ENCODE measurements at regions not wholly inside any gene's neighbourhood (a gene's known extent, or its start where the extent isn't known, plus 50 kb on each side); places are given as distances from the start of the nearest gene placed in this dataset.

DNA sequence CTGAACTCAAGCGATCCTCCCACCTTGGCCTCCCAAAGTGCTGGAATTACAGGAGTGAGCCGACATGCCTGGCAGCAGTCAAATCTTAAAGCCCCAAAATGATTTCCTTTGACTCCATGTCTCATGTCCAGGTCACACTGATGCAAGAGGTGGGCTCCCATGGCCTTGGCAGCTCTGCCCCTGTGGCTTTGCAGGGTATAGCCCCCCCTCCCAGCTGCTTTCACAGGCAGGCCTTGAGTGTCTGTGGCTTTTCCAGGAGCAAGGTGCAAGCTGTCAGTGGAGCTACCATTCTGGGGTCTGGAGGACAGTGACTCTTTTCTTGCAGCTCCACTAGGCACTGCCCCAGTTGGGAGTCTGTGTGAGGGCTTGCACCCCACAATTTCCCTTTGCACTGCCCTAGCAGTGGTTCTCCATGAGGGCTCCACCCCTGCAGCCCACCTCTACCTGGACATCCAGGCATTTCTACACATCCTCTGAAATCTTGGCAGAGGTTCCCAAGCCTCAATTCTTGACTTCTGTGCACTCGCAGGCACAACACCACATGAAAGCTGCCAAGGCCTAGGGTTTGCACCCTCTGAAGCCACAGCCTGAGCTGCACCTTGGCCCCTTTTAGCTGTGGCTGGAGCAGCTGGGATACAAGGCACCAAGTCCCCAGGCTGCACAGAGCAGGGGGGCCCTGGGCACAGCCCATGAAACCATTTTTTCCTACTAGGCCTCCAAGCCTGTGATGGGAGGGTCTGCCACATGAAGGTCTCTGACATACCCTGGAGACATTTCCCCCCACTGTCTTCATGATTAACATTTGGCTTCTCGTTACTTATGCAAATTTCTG, 79.3 kb upstream of the ARL4D start:
- intact Hi-C loops (cut with DNase I; ENCODE audit: low total_unique reads) = loop anchor here (10.0 kb wide), 1 partner anchor 295 kb away; the partner anchor contains the start of genes RND2 and VAT1
- DNase-seq (ENCODE audit: low spot score in 2 of 2) = peak in 1 of 2 donors; percentile 50
- 94 to 98% methylated on average over 4 of the region's 4 CpGs for WGBS, 2 donors

DNA sequence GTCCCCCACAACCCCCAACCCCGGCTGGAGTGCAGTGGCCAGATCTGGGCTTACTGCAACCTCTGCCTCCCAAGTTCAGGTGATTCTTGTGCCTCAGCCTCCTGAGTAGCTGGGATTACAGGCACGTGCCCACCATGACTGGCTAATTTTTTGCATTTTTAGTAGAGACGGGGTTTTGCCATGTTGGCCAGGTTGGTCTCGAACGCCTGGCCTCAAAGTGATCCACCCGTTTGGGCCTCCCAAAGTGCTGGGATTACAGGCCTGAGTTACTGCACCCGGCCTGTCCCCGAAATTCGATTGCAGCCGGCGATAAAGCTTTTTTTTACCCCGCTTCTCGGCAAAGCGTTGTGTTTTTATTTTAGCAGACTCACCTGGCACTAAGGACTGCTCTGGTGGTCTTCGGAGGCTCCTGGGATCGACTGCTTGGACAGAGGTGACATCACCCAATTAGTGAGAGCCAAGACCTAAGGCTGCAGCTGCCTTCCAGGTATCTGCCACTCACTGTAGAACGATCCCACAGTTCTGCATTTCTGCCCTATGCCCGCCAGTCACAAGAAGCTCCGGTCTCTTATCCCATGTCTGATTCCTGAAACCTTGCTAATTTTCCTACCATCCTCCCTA, 82.2 kb upstream of the ARL4D start:
- DNase-seq (ENCODE audit: low spot score in 2 of 2) = peak in 1 of 2 donors; percentile 72
- WGBS, 2 donors = 64 to 73% methylated on average over 18 to 19 of the region's 19 CpGs
- no peak overlapping the region for H3K4me3 ChIP-seq (ENCODE audit: low read depth, poor library complexity, severe bottlenecking)
- TF ChIP-seq, protein P1, sequence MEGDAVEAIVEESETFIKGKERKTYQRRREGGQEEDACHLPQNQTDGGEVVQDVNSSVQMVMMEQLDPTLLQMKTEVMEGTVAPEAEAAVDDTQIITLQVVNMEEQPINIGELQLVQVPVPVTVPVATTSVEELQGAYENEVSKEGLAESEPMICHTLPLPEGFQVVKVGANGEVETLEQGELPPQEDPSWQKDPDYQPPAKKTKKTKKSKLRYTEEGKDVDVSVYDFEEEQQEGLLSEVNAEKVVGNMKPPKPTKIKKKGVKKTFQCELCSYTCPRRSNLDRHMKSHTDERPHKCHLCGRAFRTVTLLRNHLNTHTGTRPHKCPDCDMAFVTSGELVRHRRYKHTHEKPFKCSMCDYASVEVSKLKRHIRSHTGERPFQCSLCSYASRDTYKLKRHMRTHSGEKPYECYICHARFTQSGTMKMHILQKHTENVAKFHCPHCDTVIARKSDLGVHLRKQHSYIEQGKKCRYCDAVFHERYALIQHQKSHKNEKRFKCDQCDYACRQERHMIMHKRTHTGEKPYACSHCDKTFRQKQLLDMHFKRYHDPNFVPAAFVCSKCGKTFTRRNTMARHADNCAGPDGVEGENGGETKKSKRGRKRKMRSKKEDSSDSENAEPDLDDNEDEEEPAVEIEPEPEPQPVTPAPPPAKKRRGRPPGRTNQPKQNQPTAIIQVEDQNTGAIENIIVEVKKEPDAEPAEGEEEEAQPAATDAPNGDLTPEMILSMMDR (IDR thresholded peaks at IDR 0.05) = no peak
- TF ChIP-seq POLR2A (IDR thresholded peaks at IDR 0.05) = no peak
- intact Hi-C loops (cut with DNase I; ENCODE audit: low total_unique reads) = loop anchor here (10.0 kb wide), 1 partner anchor 292 kb away; the partner anchor contains the start of genes RND2 and VAT1

More for the DNA sequence above, 79.3 kb upstream of the ARL4D start:
- no peak for TF ChIP-seq POLR2A (IDR thresholded peaks at IDR 0.05)
- H3K4me3 ChIP-seq (ENCODE audit: low read depth, poor library complexity, severe bottlenecking) = no peak overlapping the region

DNA sequence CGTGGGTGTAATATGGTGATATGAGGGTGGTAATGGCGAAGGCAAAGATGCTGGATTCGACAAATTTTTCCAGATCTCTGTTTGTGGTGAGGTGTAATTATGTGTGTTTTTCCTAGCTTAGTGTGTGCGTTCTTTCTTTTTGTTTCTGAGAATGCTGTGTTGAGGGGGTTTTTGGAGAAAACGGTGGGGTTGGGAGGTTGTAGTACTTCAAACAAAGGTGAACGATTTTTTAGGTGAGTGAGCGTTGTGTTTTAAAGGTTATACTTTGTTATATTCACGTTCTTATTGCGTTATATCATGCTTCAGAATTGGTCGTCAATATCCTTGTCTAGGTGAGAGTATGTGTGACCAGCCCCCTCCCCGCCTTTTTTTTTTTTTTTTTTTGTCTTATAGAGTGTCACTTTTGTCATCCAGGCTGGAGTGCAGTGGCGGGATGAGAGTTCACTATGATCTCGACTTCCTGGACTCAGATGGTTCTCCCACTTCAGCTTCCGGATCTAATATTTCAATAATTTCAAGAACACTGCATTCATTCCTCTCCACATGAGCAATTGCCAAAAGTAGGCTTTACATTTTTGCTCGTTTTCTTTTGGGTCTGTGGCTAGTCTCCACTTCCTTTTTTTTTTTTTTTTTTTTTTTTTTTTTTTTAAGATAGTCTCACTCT, 82.2 kb upstream of the RNU2-1 start:
- WGBS, 2 donors = 1 to 4% methylated on average over 15 of the region's 15 CpGs
- no peak for DNase-seq (ENCODE audit: low spot score in 2 of 2)
- no peak overlapping the region for H3K4me3 ChIP-seq (ENCODE audit: low read depth, poor library complexity, severe bottlenecking)
- intact Hi-C loops (cut with DNase I; ENCODE audit: low total_unique reads) = loop anchor here (10.0 kb wide), 1 partner anchor 291 kb away; the partner anchor contains the start of genes RND2 and VAT1
- TF ChIP-seq, protein P1 (IDR thresholded peaks at IDR 0.05) = no peak
- TF ChIP-seq POLR2A (IDR thresholded peaks at IDR 0.05) = no peak

DNA sequence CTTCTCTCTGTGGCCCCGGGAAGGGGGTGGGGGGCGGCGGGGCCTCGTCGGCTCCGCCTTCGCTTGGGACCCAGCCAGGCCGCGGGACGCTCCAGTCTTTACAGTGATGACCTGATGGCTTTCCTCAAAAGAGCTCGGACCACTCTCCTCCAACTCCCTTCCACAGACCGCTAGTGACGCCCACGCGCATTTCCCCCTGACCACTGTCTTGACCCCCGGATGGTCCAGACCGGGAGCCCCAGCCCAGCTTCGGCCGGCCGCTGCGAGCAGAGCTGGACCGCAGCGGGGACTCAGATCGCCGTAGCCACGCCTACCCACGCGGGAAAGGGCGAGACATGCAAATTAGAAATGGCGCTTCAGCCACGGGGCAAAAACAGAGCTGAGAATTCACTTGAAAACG, 81.6 kb upstream of the RNU2-1 start:
- TF ChIP-seq, protein P1 (IDR thresholded peaks at IDR 0.05) = no peak
- no peak for TF ChIP-seq POLR2A (IDR thresholded peaks at IDR 0.05)
- intact Hi-C loops (cut with DNase I; ENCODE audit: low total_unique reads) = loop anchor here (10.0 kb wide), 1 partner anchor 291 kb away; the partner anchor contains the start of genes RND2 and VAT1
- 0 to 1% methylated on average over 27 to 29 of the region's 32 CpGs for WGBS, 2 donors
- no peak overlapping the region for H3K4me3 ChIP-seq (ENCODE audit: low read depth, poor library complexity, severe bottlenecking)
- no peak for DNase-seq (ENCODE audit: low spot score in 2 of 2)

DNA sequence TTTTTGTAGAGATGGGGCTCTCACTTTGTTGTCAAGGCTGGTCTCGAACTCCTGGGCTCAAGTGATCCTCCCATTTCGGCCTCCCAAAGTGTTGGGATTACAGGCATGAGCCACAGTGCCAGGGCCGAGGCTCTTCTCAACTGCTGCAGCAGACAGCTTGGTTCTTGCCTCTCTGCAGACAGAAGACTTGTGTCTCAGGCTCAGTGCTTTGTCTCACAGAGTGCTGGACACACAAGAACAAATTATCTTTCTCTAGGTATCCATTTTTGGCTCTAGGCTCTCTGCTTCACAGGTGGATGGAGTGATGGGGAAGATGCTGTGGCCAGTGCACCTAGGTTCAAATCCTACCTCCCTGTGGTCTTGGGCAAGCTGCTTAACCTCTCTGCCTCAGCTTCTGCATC, 80.8 kb upstream of the RNU2-1 start:
- H3K4me3 ChIP-seq (ENCODE audit: low read depth, poor library complexity, severe bottlenecking) = no peak overlapping the region
- TF ChIP-seq, protein P1 (IDR thresholded peaks at IDR 0.05) = no peak
- TF ChIP-seq POLR2A (IDR thresholded peaks at IDR 0.05) = no peak
- peak in 1 of 2 donors; percentile 67 for DNase-seq (ENCODE audit: low spot score in 2 of 2)
- intact Hi-C loops (cut with DNase I; ENCODE audit: low total_unique reads) = loop anchor here (10.0 kb wide), 1 partner anchor 290 kb away; the partner anchor contains the start of genes RND2 and VAT1
- WGBS, 2 donors = 73 to 79% methylated on average over 3 of the region's 3 CpGs

Data from lower leg skin (tissue), 4 donors.